ENCODE measurements at regions not wholly inside any gene's neighbourhood (a gene's known extent, or its start where the extent isn't known, plus 50 kb on each side); places are given as distances from the start of the nearest gene placed in this dataset.

GRCh38 chr10:44056967-44057805 is 327.7 kb downstream of the CXCL12 start:
- Histone ChIP-seq H3K4me1 (no peaks in the 10 kb centered on the region), H3K36me3 (no peaks in the 10 kb centered on the region), H3K9me3 (no peaks in the 10 kb centered on the region), H3K4me3 (no peak overlapping the region), H3K27me3 (peaks cover 0 to 10% of the 10 kb centered on the region in 2 donors), H3K27ac (no peak overlapping the region)
- no peak for TF ChIP-seq CTCF (IDR thresholded peaks at IDR 0.05)
- intact Hi-C loops (cut with DNase I): no loop called here
- DNase-seq: no peak
- ATAC-seq: no peak

GRCh38 chr10:44056206-44056605 is 328.7 kb downstream of the CXCL12 start:
- ATAC-seq (no peak), DNase-seq (no peak)
- Histone ChIP-seq H3K9me3 (no peaks in the 10 kb centered on the region), H3K27me3 (peaks cover 0 to 10% of the 10 kb centered on the region in 2 donors), H3K4me3 (no peak overlapping the region), H3K36me3 (no peaks in the 10 kb centered on the region), H3K4me1 (no peaks in the 10 kb centered on the region), H3K27ac (no peak overlapping the region)
- intact Hi-C loops (cut with DNase I): no loop called here
- no peak for TF ChIP-seq CTCF (IDR thresholded peaks at IDR 0.05)

GRCh38 chr10:44054046-44054445 is 330.9 kb downstream of the CXCL12 start:
- H3K27me3 ChIP-seq: peaks cover 0 to 10% of the 10 kb centered on the region in 2 donors
- H3K36me3 ChIP-seq: no peaks in the 10 kb centered on the region
- no peaks in the 10 kb centered on the region for H3K4me1 ChIP-seq
- no peak overlapping the region for H3K4me3 ChIP-seq
- ATAC-seq: no peak
- DNase-seq: no peak
- no peak for TF ChIP-seq CTCF (IDR thresholded peaks at IDR 0.05)
- no peaks in the 10 kb centered on the region for H3K9me3 ChIP-seq
- intact Hi-C loops (cut with DNase I): no loop called here
- no peak overlapping the region for H3K27ac ChIP-seq

GRCh38 chr10:44053391-44053790 is 331.5 kb downstream of the CXCL12 start:
- TF ChIP-seq CTCF (IDR thresholded peaks at IDR 0.05): no peak
- no peak overlapping the region for H3K27ac ChIP-seq
- ATAC-seq: no peak
- H3K9me3 ChIP-seq: no peaks in the 10 kb centered on the region
- intact Hi-C loops (cut with DNase I): no loop called here
- no peaks in the 10 kb centered on the region for H3K4me1 ChIP-seq
- no peak for DNase-seq
- no peaks in the 10 kb centered on the region for H3K36me3 ChIP-seq
- H3K4me3 ChIP-seq: no peak overlapping the region
- H3K27me3 ChIP-seq: peaks cover 0 to 10% of the 10 kb centered on the region in 2 donors

- Histone ChIP-seq H3K27me3 (peaks cover 0 to 11% of the 10 kb centered on the region in 2 donors), H3K9me3 (no peaks in the 10 kb centered on the region), H3K36me3 (no peaks in the 10 kb centered on the region), H3K4me1 (peaks cover 0 to 10% of the 10 kb centered on the region in 2 donors), H3K27ac (no peak overlapping the region), H3K4me3 (no peak overlapping the region)
- TF ChIP-seq CTCF (IDR thresholded peaks at IDR 0.05): no peak
- ATAC-seq: peak; percentile 49
- intact Hi-C loops (cut with DNase I): no loop called here
- DNase-seq: no peak
Observed at GRCh38 chr10:44051584-44052385, 333.1 kb downstream of the CXCL12 start.
